Thyroid gland (tissue), 4 donors: ENCODE measurements at regions not wholly inside any gene's neighbourhood (a gene's known extent, or its start where the extent isn't known, plus 50 kb on each side); places are given as distances from the start of the nearest gene placed in this dataset.

ENCODE experiments used
- POLR2A ChIP-seq, 2 donors: fragments of 450-650 bp; IDR thresholded peaks; one replicate each; pipeline ENCODE4 v1.6.1; 2017; ENCODE audit warnings: antibody characterized with exemption in 2 of 2, mild to moderate bottlenecking in 2 of 2, moderate library complexity in 1 of 2
- TF ChIP-seq, protein P1 (sequence below), 6 experiments: fragments of 200-600 bp in 3 of 6; fragments of 450-650 bp in 3 of 6; sonication (generic) in 3 of 6; IDR thresholded peaks; one replicate each; pipeline ENCODE4 v1.5.1; 2016 to 2019; ENCODE audit warnings: antibody characterized with exemption in 6 of 6, mild to moderate bottlenecking in 2 of 6, inconsistent platforms in 1 of 6, moderate library complexity in 1 of 6

- TF ChIP-seq, protein P1, sequence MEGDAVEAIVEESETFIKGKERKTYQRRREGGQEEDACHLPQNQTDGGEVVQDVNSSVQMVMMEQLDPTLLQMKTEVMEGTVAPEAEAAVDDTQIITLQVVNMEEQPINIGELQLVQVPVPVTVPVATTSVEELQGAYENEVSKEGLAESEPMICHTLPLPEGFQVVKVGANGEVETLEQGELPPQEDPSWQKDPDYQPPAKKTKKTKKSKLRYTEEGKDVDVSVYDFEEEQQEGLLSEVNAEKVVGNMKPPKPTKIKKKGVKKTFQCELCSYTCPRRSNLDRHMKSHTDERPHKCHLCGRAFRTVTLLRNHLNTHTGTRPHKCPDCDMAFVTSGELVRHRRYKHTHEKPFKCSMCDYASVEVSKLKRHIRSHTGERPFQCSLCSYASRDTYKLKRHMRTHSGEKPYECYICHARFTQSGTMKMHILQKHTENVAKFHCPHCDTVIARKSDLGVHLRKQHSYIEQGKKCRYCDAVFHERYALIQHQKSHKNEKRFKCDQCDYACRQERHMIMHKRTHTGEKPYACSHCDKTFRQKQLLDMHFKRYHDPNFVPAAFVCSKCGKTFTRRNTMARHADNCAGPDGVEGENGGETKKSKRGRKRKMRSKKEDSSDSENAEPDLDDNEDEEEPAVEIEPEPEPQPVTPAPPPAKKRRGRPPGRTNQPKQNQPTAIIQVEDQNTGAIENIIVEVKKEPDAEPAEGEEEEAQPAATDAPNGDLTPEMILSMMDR (IDR thresholded peaks at IDR 0.05) = no peak
- no peak for TF ChIP-seq POLR2A (IDR thresholded peaks at IDR 0.05)
These were observed 71.6 kb upstream of the BLID start for GRCh38 chr11:122187373-122188165.
